Lung (tissue), 11 donors: ENCODE measurements at regions not wholly inside any gene's neighbourhood (a gene's known extent, or its start where the extent isn't known, plus 50 kb on each side); places are given as distances from the start of the nearest gene placed in this dataset.

Experiments
- ATAC-seq: fragments of 200-7000 bp; cut with Tn5 transposase; one replicate; pipeline ENCODE4 v1.9.1; 2020; ENCODE audit warnings: moderate number of reproducible peaks; ENCODE audit not compliant: insufficient read depth, low FRiP score
- DNase-seq, 3 donors: peaks; one replicate each; pipeline ENCODE4 v3.0.0-alpha.2; 2013 to 2017
- H3K27ac ChIP-seq, 2 donors: one replicate each; pipeline ENCODE4 v1.5.1; 2013; ENCODE audit warnings: mild to moderate bottlenecking in 2 of 2, moderate library complexity in 2 of 2, control low read depth in 1 of 2, inconsistent platforms in 1 of 2, low read depth in 1 of 2, low read length in 1 of 2
- H3K27me3 ChIP-seq, 3 donors: one replicate each; pipeline ENCODE4 v1.5.1; 2013; ENCODE audit warnings: low read length in 2 of 3; ENCODE audit not compliant: control insufficient read depth in 3 of 3, insufficient read depth in 3 of 3
- H3K36me3 ChIP-seq, 4 donors: one replicate each; pipeline ENCODE4 v1.5.1; 2013; ENCODE audit warnings: low read length in 4 of 4, mild to moderate bottlenecking in 1 of 4, moderate library complexity in 1 of 4; ENCODE audit not compliant: control insufficient read depth in 4 of 4, insufficient read depth in 4 of 4
- H3K4me1 ChIP-seq, 5 donors: one replicate each; pipeline ENCODE4 v1.5.1; 2013; ENCODE audit warnings: low read length in 5 of 5, mild to moderate bottlenecking in 2 of 5, moderate library complexity in 1 of 5; ENCODE audit not compliant: control insufficient read depth in 5 of 5, insufficient read depth in 5 of 5
- H3K4me3 ChIP-seq: one replicate; pipeline ENCODE4 v1.5.1; 2013; ENCODE audit warnings: mild to moderate bottlenecking, control low read depth, moderate library complexity
- H3K9ac ChIP-seq, 2 donors: one replicate each; pipeline ENCODE4 v1.5.1; 2013; ENCODE audit warnings: low read length in 2 of 2, control low read depth in 1 of 2; ENCODE audit not compliant: insufficient read depth in 1 of 2
- H3K9me3 ChIP-seq, 4 donors: one replicate each; pipeline ENCODE4 v1.5.1; 2013; ENCODE audit warnings: low read length in 3 of 4, mild to moderate bottlenecking in 1 of 4, moderate library complexity in 1 of 4; ENCODE audit not compliant: control insufficient read depth in 4 of 4, insufficient read depth in 3 of 4
- WGBS, 2 donors: extraction: QIAGEN DNeasy Blood & Tissue Kit; methylation state at CpG; one replicate each; pipeline ENCODE4 v1.1.7; 2013; 5-methylcytosine and 5-hydroxymethylcytosine counted together
- TF ChIP-seq, protein P1 (sequence below): IDR thresholded peaks from 2 replicates; pipeline ENCODE4 v1.5.1; 2012; ENCODE audit warnings: mild to moderate bottlenecking; ENCODE audit errors: control extremely low read depth, extremely low read depth
- donor health status: control.
- donor health status: control.
- donor health status: Bipolar disorder and iron deficiency.
- donor health status: healthy.
- donor health status: DM: yes; HTN: yes; CAD: no.

DNA sequence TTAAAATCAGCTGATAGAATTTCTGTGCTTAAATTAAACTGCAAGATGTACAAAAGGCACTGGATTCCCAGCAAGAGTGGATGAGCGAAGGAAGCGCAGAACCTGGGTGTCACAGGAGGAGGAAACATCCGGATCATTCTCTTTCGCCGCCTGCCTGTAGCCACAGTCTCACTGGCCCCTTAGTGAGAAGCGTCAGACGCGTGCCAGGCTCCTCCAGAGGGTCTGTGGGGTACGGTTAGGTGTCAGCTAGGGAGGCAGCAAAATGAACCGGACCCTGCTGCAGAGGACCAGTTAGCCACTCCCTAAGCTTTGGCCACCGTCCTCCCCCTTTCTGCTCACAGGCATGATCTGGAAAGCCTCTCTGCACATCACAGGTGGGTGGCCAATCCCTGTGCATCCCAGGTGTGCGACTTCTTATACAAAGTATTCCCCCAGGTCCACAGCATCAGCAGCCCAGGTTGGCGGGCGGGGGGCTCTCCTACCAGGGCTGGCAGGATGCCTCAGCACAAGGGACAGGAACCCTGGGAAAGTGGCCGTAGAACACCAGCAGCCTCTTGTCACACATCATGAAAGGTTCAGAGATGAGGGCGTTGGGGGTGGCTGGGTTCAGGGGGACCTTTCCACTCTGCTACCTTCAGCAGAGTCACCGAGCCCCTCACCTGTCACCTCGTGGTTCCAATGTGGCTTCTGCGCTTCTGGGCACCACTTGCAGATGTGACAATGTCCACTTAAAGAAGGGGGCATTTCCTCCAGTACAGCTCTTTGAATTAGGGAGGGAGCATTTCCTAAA is 61.1 kb upstream of the SLC66A3 start:
- H3K9ac ChIP-seq: no peak overlapping the region
- H3K36me3 ChIP-seq: no peaks in the 10 kb centered on the region
- 83 to 88% methylated on average over 19 of the region's 19 CpGs for WGBS, 2 donors
- ATAC-seq (no peak), DNase-seq (no peak)
- no peaks in the 10 kb centered on the region for H3K27me3 ChIP-seq
- TF ChIP-seq, protein P1, sequence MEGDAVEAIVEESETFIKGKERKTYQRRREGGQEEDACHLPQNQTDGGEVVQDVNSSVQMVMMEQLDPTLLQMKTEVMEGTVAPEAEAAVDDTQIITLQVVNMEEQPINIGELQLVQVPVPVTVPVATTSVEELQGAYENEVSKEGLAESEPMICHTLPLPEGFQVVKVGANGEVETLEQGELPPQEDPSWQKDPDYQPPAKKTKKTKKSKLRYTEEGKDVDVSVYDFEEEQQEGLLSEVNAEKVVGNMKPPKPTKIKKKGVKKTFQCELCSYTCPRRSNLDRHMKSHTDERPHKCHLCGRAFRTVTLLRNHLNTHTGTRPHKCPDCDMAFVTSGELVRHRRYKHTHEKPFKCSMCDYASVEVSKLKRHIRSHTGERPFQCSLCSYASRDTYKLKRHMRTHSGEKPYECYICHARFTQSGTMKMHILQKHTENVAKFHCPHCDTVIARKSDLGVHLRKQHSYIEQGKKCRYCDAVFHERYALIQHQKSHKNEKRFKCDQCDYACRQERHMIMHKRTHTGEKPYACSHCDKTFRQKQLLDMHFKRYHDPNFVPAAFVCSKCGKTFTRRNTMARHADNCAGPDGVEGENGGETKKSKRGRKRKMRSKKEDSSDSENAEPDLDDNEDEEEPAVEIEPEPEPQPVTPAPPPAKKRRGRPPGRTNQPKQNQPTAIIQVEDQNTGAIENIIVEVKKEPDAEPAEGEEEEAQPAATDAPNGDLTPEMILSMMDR: no peak
- H3K27ac ChIP-seq: no peak overlapping the region
- no peaks in the 10 kb centered on the region for H3K4me1 ChIP-seq
- H3K4me3 ChIP-seq: no peak overlapping the region
- peaks cover 0 to under 1% (median 0%) of the 10 kb centered on the region in 4 donors for H3K9me3 ChIP-seq

DNA sequence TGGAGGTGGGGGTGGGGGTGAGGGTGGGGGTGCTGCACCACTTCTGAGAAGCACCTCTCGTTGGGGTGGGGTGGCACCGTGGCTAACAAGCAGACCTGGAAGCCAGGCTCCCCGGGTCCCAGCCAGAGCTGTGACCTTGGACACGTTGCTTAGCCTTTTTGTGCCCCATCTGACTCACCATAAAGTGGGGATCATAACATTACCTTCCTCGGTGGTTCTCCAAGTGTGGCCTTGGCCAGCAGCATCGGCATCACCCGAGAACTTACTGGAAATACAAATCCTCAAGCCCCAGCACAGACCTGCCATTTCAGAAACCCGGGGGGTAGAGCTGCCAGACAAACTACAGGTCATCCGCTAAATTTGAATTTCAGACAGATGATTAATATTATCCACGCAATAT is 58.7 kb upstream of the SLC66A3 start:
- 85 to 93% methylated on average over 10 of the region's 10 CpGs for WGBS, 2 donors
- peaks cover 0 to 2% (median 0%) of the 10 kb centered on the region in 4 donors for H3K9me3 ChIP-seq
- no peak overlapping the region for H3K27ac ChIP-seq

DNA sequence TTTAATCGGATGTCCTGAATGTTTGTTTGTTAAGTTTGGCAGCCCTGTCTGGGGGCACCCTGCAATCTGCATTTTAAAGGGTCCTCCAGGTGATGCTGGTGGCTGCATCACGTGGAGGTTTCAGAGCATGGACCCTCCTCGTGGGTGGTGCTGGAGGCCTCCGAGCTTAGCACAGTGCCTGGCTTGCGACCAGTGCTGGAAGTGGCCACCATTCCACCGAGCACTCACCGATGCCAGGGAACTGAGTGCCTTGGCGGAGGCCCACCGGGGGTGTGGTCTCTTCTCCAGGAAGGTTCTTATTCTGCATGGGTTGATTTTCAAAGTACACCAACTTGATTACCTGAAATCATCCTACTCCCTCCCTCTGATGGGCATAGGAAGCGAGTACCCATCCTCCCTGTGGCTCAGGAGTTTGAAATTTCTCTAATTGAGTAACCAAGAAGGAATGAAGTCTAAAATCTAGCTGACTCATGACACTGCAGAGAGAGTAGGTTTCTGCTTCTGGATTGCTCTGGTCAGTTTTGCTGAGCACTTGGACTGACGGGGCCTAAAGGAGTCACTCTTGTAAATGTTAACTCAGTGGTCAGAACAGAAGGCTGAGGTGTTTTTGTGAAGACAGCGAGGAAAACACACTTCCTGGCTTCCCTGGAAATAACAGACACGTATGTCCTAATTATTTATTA is 58.1 kb upstream of the SLC66A3 start:
- TF ChIP-seq, protein P1: no peak
- Histone ChIP-seq H3K9ac (no peak overlapping the region), H3K27ac (no peak overlapping the region), H3K4me3 (no peak overlapping the region), H3K27me3 (no peaks in the 10 kb centered on the region), H3K36me3 (no peaks in the 10 kb centered on the region), H3K4me1 (no peaks in the 10 kb centered on the region), H3K9me3 (peaks cover 0 to 2% (median 0%) of the 10 kb centered on the region in 4 donors)
- DNase-seq: no peak
- ATAC-seq: peak; percentile 24
- WGBS, 2 donors: 80 to 81% methylated on average over 13 of the region's 13 CpGs

More for the DNA sequence above, 58.7 kb upstream of the SLC66A3 start:
- Histone ChIP-seq H3K36me3 (no peaks in the 10 kb centered on the region), H3K4me3 (no peak overlapping the region), H3K27me3 (no peaks in the 10 kb centered on the region), H3K4me1 (no peaks in the 10 kb centered on the region), H3K9ac (no peak overlapping the region)
- TF ChIP-seq, protein P1: no peak
- DNase-seq (no peak), ATAC-seq (no peak)
